Kidney epithelial cell (primary cell): ENCODE measurements at regions not wholly inside any gene's neighbourhood (a gene's known extent, or its start where the extent isn't known, plus 50 kb on each side); places are given as distances from the start of the nearest gene placed in this dataset.

Experiments used
- DNase-seq: peaks from one replicate; pipeline ENCODE4 v3.0.0-alpha.2; 2010; ENCODE audit warnings: low read depth
- H3K27me3 ChIP-seq: 2 replicates; pipeline ENCODE4 v1.6.0; 2011; ENCODE audit warnings: low read length; ENCODE audit not compliant: control insufficient read depth, insufficient read depth
- H3K36me3 ChIP-seq: 2 replicates; pipeline ENCODE4 v1.5.1; 2011; ENCODE audit warnings: low read length; ENCODE audit not compliant: control insufficient read depth, insufficient read depth
- H3K4me3 ChIP-seq: 2 replicates; pipeline ENCODE4 v1.5.1; 2011; ENCODE audit warnings: low read depth, mild to moderate bottlenecking, control low read depth, low read length
- CTCF ChIP-seq: IDR thresholded peaks from 2 replicates; pipeline ENCODE4 v1.5.1; 2011; ENCODE audit warnings: mild to moderate bottlenecking, moderate library complexity, low read length, control low read depth, inconsistent platforms; ENCODE audit not compliant: insufficient read depth, poor library complexity, severe bottlenecking

GRCh38 chr21:24910591-24910990, 696.7 kb downstream of the MRPL39 start:
- Histone ChIP-seq H3K4me3 (no peak overlapping the region), H3K36me3 (no peaks in the 10 kb centered on the region), H3K27me3 (no peaks in the 10 kb centered on the region)
- no peak for DNase-seq
- TF ChIP-seq CTCF: no peak

- no peaks in the 10 kb centered on the region for H3K36me3 ChIP-seq
- no peak for TF ChIP-seq CTCF
- no peak for DNase-seq
- H3K4me3 ChIP-seq: no peak overlapping the region
- no peaks in the 10 kb centered on the region for H3K27me3 ChIP-seq
Observed at GRCh38 chr21:24903994-24904635, 703.2 kb downstream of the MRPL39 start.

- no peak overlapping the region for H3K4me3 ChIP-seq
- H3K27me3 ChIP-seq: no peaks in the 10 kb centered on the region
- no peak for DNase-seq
- no peak for TF ChIP-seq CTCF
- H3K36me3 ChIP-seq: no peaks in the 10 kb centered on the region
Observed at GRCh38 chr21:24899138-24899537, 708.1 kb downstream of the MRPL39 start.

- no peak for TF ChIP-seq CTCF
- no peaks in the 10 kb centered on the region for H3K27me3 ChIP-seq
- DNase-seq: no peak
- no peak overlapping the region for H3K4me3 ChIP-seq
- no peaks in the 10 kb centered on the region for H3K36me3 ChIP-seq
Observed at GRCh38 chr21:24897883-24898282, 709.4 kb downstream of the MRPL39 start.

GRCh38 chr21:24896735-24897124, 710.6 kb downstream of the MRPL39 start:
- no peak for DNase-seq
- no peaks in the 10 kb centered on the region for H3K27me3 ChIP-seq
- TF ChIP-seq CTCF: no peak
- H3K36me3 ChIP-seq: no peaks in the 10 kb centered on the region
- H3K4me3 ChIP-seq: no peak overlapping the region
